ENCODE measurements at regions not wholly inside any gene's neighbourhood (a gene's known extent, or its start where the extent isn't known, plus 50 kb on each side); places are given as distances from the start of the nearest gene placed in this dataset.
A peak's percentile ranks its signal among the peaks of the same experiment; 100 is the strongest.

DNA sequence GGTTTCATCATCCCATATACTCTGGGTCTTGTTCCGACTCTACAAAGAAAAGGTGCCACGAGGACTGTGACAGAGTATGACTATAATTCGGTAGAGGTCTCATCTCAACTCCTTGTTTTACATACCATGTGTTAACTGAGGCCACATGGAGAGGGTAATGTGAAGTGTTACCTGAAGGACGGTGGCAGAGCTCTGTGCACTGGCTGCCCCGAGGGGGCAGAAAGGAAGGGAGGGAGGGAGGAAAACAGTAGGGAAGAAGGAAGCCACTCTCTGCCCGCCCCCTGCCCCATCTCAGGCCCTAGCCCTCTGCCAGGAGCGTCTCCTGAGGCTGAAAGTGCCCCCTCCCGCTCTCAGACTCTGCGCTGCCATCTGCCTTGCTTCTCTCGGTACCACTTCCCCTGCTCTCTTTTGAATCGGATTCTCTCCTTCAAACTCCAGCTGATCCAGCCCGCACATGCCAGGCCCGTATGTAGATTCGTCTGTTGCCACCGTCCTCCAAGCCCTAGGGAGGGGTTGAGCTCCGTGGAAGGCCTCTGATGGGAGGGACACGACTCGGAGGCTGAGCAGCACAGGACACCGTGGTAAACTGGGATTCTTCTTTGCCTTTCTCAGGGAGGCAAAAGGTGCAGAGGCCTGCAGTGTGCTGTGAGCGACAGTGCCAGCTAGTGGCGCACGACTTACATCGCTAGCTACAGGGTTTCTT lies 70.5 kb upstream of the ATP10A start:
- H3K4me3 ChIP-seq (replicated peaks; ENCODE audit: low read depth, low read length), result peak overlapping the region; percentile 30; the same call in 1 of the 2 replicates
- DNase-seq (ENCODE audit: extremely low read depth, insufficient read length), result peak; percentile 21

GRCh38 chr15:25932696-25933095 lies 69.6 kb upstream of the ATP10A start:
- no peaks in the 10 kb centered on the region for H3K27me3 ChIP-seq (replicated peaks; ENCODE audit: control insufficient read depth, insufficient read depth, low read length)
- H3K4me3 ChIP-seq (replicated peaks; ENCODE audit: low read depth, low read length), result no peak overlapping the region
- no peak for TF ChIP-seq CTCF (IDR thresholded peaks at IDR 0.05; ENCODE audit: insufficient read depth, low read length, poor library complexity, severe bottlenecking)
- no peaks in the 10 kb centered on the region for H3K36me3 ChIP-seq (ENCODE audit: control insufficient read depth, insufficient read depth, low read length)
- DNase-seq (ENCODE audit: extremely low read depth, insufficient read length), result no peak

More for the DNA sequence above, 70.5 kb upstream of the ATP10A start:
- H3K27me3 ChIP-seq (replicated peaks; ENCODE audit: control insufficient read depth, insufficient read depth, low read length), result no peaks in the 10 kb centered on the region
- TF ChIP-seq CTCF (IDR thresholded peaks at IDR 0.05; ENCODE audit: insufficient read depth, low read length, poor library complexity, severe bottlenecking), result peak; percentile 86
- no peaks in the 10 kb centered on the region for H3K36me3 ChIP-seq (ENCODE audit: control insufficient read depth, insufficient read depth, low read length)

DNA sequence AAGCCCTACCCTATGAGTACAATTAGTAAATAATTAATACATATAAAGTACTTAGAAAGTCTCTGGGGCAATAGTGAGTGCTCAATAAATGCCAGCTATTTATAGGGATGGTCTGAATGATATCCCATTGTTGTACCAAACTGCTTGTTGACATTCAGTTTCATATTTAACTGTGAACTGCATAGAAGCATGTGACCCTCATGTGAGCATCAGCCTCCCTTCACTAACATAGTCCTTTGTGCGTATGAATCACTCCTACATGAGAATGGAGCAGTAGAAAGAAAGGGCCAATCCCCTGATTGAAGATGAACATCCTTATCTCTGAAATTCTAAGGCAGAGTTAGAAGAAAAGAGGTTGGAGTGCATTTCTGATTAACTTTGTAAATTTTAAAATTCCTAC lies 68.7 kb upstream of the ATP10A start:
- Histone ChIP-seq H3K36me3 (ENCODE audit: control insufficient read depth, insufficient read depth, low read length) (no peaks in the 10 kb centered on the region), H3K27me3 (replicated peaks; ENCODE audit: control insufficient read depth, insufficient read depth, low read length) (no peaks in the 10 kb centered on the region), H3K4me3 (replicated peaks; ENCODE audit: low read depth, low read length) (no peak overlapping the region)
- no peak for DNase-seq (ENCODE audit: extremely low read depth, insufficient read length)
- no peak for TF ChIP-seq CTCF (IDR thresholded peaks at IDR 0.05; ENCODE audit: insufficient read depth, low read length, poor library complexity, severe bottlenecking)

DNA sequence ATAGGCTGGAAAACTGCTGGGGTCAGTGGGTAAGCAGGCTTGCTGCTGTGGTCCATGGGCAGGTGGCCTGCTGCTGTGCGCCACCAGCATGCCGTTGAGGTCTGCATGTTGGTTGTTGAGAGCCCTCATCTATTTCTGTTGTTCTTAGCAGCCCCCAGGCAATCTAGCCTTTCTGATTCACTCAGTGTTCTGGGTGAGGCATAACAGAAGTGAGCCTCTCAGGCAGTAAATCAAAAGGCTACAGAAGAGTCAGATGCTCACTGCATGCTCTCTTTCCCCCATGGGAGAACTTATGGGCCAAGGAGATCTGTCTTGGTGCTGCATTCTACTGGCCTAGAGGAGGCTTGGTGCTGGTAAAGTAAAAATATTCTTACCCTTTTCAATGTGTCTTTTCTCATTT lies 67.8 kb upstream of the ATP10A start:
- no peak for DNase-seq (ENCODE audit: extremely low read depth, insufficient read length)
- Histone ChIP-seq H3K36me3 (ENCODE audit: control insufficient read depth, insufficient read depth, low read length) (no peaks in the 10 kb centered on the region), H3K4me3 (replicated peaks; ENCODE audit: low read depth, low read length) (no peak overlapping the region), H3K27me3 (replicated peaks; ENCODE audit: control insufficient read depth, insufficient read depth, low read length) (no peaks in the 10 kb centered on the region)
- TF ChIP-seq CTCF (IDR thresholded peaks at IDR 0.05; ENCODE audit: insufficient read depth, low read length, poor library complexity, severe bottlenecking), result no peak
